Activated CD4-positive, alpha-beta memory T cell treated with anti-CD3 and anti-CD28 coated beads, Interleukin-2, amount 10 ng/mL, durations not matched to agents 7 days and 5 days (primary cell): ENCODE measurements at regions not wholly inside any gene's neighbourhood (a gene's known extent, or its start where the extent isn't known, plus 50 kb on each side); places are given as distances from the start of the nearest gene placed in this dataset.

ENCODE experiments used
- CTCF ChIA-PET: fragments of 350-600 bp; sonication (Branson Sonifier 250); formaldehyde crosslinking; loops from one replicate; lab custom pipeline; 2021; ENCODE audit warnings: antibody characterized with exemption, inconsistent platforms; lab: Charles Lee
- POLR2A ChIA-PET: fragments of 350-600 bp; sonication (Branson Sonifier 250); formaldehyde crosslinking; loops from one replicate; lab custom pipeline; 2021; ENCODE audit warnings: antibody characterized with exemption; lab: Charles Lee
- DNase-seq: peaks from one replicate; pipeline ENCODE4 v3.0.0-alpha.2; 2020
- H3K27ac Mint-ChIP-seq: one replicate; pipeline ENCODE4 v1.8.0; 2021; ENCODE audit warnings: mild to moderate bottlenecking, mixed read lengths
- H3K27me3 Mint-ChIP-seq: one replicate; pipeline ENCODE4 v1.8.0; 2021; ENCODE audit warnings: mixed read lengths
- H3K36me3 Mint-ChIP-seq: one replicate; pipeline ENCODE4 v1.8.0; 2021; ENCODE audit warnings: low read depth, mixed read lengths
- H3K4me1 Mint-ChIP-seq: one replicate; pipeline ENCODE4 v1.8.0; 2021; ENCODE audit warnings: mixed read lengths
- H3K4me3 Mint-ChIP-seq: one replicate; pipeline ENCODE4 v1.8.0; 2021; ENCODE audit warnings: mild to moderate bottlenecking, mixed read lengths
- H3K9me3 Mint-ChIP-seq: one replicate; pipeline ENCODE4 v1.8.0; 2021; ENCODE audit warnings: mixed read lengths

DNA sequence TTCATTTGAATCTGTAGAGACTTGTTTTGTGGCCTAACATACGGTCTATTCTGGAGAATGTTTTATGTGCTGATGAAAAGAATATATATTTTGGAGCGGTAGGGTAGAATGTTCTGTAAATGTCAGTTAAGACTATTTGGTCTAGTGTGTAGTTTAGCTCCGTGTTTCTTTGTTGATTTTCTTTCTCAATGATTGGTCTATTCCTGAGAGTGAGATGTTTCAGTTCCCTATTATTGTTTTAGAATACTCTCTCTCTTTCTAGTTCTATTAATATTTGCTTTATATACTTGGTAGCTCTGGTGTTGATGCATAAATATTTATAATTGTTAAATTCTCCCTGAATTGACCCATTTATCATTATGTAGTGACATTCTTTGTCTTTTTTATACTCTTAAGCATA lies 236.5 kb downstream of the GLUD2 start:
- no peaks in the 10 kb centered on the region for H3K36me3 Mint-ChIP-seq
- H3K4me3 Mint-ChIP-seq: no peak overlapping the region
- no peak overlapping the region for H3K27ac Mint-ChIP-seq
- POLR2A ChIA-PET: no interaction called here
- H3K9me3 Mint-ChIP-seq: no peaks in the 10 kb centered on the region
- no peak for DNase-seq
- CTCF ChIA-PET: no interaction called here
- H3K27me3 Mint-ChIP-seq: no peaks in the 10 kb centered on the region
- H3K4me1 Mint-ChIP-seq: no peaks in the 10 kb centered on the region

DNA sequence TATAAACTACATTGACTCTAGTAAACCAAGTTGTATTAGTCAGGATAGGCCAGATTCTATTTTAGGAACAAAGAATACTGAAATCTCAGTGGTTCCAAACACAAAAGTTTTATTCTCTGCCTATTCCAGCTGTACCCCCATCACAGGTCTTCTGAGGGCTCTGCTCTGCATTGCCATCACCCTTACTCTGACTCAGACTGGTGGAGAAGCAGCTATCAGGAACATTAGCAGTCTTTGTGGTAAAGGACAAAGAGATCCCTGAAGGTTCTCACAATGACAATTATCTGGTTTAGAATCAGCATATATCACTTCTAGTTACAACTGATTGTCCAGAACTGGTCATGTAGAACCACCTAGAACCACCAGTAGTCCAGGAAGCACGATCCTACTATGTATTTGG lies 251.1 kb downstream of the GLUD2 start:
- no peaks in the 10 kb centered on the region for H3K36me3 Mint-ChIP-seq
- CTCF ChIA-PET: no interaction called here
- H3K4me1 Mint-ChIP-seq: no peaks in the 10 kb centered on the region
- POLR2A ChIA-PET: no interaction called here
- no peaks in the 10 kb centered on the region for H3K9me3 Mint-ChIP-seq
- no peak overlapping the region for H3K27ac Mint-ChIP-seq
- DNase-seq: no peak
- no peak overlapping the region for H3K4me3 Mint-ChIP-seq
- H3K27me3 Mint-ChIP-seq: no peaks in the 10 kb centered on the region

DNA sequence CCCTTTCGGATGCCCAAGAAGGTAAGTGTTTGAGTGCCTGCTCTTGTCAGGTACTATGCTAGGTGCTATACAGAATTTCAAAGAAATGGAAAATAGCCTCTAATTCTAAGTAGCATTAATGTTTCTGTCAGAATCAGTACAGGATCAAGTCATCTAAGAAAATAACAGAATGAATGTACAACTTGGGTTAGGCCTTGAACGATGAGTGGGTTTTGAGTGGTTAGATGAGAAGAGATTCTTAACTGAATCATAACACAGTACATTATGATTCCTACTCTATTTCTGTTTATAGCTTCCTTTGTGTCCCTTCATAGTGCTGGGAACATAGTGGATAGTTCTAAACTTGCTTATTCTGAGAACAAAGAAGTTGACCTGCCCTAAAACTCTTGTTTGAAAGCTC lies 253.9 kb downstream of the GLUD2 start:
- DNase-seq: no peak
- Mint-ChIP-seq H3K9me3 (no peaks in the 10 kb centered on the region), H3K36me3 (no peaks in the 10 kb centered on the region), H3K4me3 (no peak overlapping the region), H3K27ac (no peak overlapping the region), H3K4me1 (no peaks in the 10 kb centered on the region), H3K27me3 (peaks cover 3% of the 10 kb centered on the region)
- ChIA-PET POLR2A (no interaction called here), CTCF (no interaction called here)

DNA sequence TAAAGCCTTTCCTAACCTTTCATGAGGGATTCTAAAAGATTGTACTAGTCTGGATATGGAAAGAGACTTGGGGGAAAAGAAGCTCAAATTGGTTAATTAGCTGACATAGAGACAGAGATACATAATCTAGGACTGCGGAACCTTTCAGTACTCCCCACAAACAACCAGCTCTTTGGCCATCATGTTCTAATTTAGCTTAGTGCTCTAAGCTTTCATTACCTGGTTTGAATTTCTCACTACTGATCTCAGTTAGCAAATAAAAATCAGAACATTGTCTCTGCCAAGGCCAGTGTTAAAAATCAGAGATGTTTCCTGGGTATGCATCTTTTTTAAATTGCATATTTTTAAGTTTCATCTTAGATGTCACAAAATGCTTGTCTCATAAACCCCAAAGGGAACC lies 254.4 kb downstream of the GLUD2 start:
- Mint-ChIP-seq H3K9me3 (no peaks in the 10 kb centered on the region), H3K27me3 (peaks cover 3% of the 10 kb centered on the region), H3K4me1 (peaks cover under 1% of the 10 kb centered on the region), H3K27ac (no peak overlapping the region), H3K4me3 (no peak overlapping the region), H3K36me3 (no peaks in the 10 kb centered on the region)
- DNase-seq: no peak
- ChIA-PET POLR2A (no interaction called here), CTCF (no interaction called here)

DNA sequence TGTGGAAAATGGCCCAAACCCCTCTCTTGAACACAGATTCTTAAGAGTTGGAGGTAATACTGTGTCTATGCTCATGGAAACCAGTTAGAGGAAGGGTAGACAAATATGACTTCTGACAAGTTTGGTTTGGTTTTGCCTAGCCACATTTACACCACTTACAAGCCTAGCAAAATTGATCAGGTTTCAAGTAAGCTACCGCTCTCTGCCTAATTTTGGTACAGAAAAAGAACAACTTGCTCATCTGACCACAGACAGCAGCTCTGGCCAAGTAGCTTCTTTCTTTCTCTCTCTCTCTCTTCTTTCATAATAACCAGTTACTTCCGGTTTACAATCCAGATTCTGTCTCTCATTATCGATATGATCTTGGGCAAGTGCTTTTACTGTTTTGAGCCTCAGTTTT lies 260.0 kb downstream of the GLUD2 start:
- POLR2A ChIA-PET: no interaction called here
- CTCF ChIA-PET: interaction anchor here (1.8 kb wide), 1 partner anchor 15 kb away, joined by 8 read pairs; no protein-coding TSS in a partner anchor
- peak; percentile 16 for DNase-seq
- H3K27ac Mint-ChIP-seq: peak overlapping the region; percentile 89
- peaks cover 22% of the 10 kb centered on the region for H3K4me1 Mint-ChIP-seq
- H3K4me3 Mint-ChIP-seq: peak overlapping the region; percentile 40
- H3K9me3 Mint-ChIP-seq: no peaks in the 10 kb centered on the region
- H3K36me3 Mint-ChIP-seq: no peaks in the 10 kb centered on the region
- H3K27me3 Mint-ChIP-seq: peaks cover 3% of the 10 kb centered on the region

DNA sequence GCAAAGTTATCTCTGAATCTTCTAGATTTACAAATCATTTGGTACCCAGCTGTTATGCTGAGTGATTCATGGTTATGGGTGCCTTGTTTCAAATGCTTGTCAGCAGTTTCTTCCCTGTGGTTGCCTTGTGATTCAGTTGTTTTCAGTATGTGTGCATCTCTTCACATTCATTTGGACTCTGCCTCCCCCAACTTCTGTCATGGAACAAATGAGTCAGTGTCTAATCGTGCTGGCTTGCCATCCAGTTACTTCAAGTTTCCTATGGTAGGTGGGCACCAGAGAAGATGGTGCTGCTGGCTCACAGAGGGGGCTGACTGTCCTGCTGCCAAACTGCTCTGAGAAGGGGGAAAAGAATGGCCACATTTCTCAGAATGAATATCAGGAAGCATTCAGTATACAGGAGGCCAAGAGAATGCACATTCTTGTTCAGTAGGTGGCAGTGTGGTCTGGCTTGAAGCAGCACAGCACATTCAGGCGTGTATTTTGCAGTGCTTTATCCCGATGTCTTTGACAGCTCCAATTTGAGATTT lies 260.9 kb downstream of the GLUD2 start:
- peak; percentile 52 for DNase-seq
- Mint-ChIP-seq H3K36me3 (no peaks in the 10 kb centered on the region), H3K27ac (peak overlapping the region; percentile 89), H3K27me3 (peaks cover 3% of the 10 kb centered on the region), H3K4me3 (peak overlapping the region; percentile 19), H3K4me1 (peaks cover 22% of the 10 kb centered on the region), H3K9me3 (no peaks in the 10 kb centered on the region)
- CTCF ChIA-PET: interaction anchor here (0.7 to 1.8 kb wide), 2 partner anchors 14 to 102 kb away, joined by 3 to 8 read pairs; no protein-coding TSS in a partner anchor
- POLR2A ChIA-PET: no interaction called here

DNA sequence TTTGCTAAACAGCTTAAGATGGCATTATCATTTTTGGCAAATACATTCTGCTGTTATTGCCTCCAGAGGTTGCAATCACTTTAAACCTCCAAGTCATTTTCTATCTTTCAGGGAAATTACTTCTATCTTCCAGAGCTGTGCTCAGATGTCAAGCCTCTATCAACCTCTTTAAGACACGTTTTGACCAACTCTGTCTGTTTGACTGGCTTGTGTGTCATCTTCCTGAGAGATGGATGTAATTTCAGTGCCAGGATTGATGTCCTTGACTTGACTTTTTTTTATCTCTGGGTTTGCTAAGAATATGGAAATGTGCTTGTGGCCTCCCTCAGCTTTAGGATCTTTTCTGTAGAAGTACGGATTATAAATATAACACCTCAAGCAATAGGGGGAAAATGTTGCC lies 263.4 kb downstream of the GLUD2 start:
- ChIA-PET POLR2A (no interaction called here), CTCF (no interaction called here)
- Mint-ChIP-seq H3K4me1 (peaks cover 22% of the 10 kb centered on the region), H3K36me3 (no peaks in the 10 kb centered on the region), H3K9me3 (no peaks in the 10 kb centered on the region), H3K27ac (no peak overlapping the region), H3K27me3 (no peaks in the 10 kb centered on the region), H3K4me3 (no peak overlapping the region)
- DNase-seq: no peak

DNA sequence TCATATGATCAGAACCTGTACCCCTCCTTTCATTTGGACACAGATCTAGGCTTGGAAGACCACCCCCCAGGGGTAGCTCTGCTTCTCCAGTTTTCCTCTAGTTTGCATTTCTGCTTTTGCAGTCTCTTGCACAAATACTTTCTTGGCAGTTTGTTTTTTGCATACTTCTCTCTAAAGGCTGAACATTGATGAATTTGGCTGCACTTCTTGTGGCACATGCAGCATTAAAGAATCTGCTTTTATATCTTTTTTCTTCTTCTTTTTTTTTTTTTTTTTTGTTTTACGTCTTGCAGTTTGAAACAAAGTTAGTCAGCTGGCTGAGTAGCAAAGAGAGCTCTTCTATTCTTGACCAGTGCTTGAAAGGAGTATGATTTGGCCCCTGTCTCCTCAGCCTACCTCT lies 273.0 kb downstream of the GLUD2 start:
- Mint-ChIP-seq H3K4me3 (no peak overlapping the region), H3K36me3 (no peaks in the 10 kb centered on the region), H3K9me3 (no peaks in the 10 kb centered on the region), H3K4me1 (no peaks in the 10 kb centered on the region), H3K27ac (no peak overlapping the region), H3K27me3 (no peaks in the 10 kb centered on the region)
- POLR2A ChIA-PET: no interaction called here
- CTCF ChIA-PET: no interaction called here
- no peak for DNase-seq

DNA sequence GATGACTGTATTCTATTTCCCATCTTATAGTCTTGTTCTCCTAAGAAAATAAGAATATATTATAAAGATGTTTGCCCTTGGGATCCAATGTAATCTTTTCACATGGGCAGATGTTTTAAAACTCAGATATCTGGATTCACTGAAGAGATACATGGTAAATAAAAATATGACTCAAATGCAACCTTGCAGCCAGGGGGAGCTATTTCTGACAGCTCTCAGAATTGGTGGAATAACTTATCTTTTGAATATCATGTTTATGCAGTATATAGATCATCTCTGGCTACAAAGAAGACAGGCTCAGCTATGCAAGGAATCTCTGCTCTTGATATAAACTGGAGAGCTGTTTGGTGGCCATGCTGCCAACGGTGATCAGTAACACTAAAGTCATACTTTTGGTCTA lies 274.7 kb downstream of the GLUD2 start:
- no peak for DNase-seq
- Mint-ChIP-seq H3K9me3 (no peaks in the 10 kb centered on the region), H3K4me1 (no peaks in the 10 kb centered on the region), H3K27ac (no peak overlapping the region), H3K27me3 (no peaks in the 10 kb centered on the region), H3K36me3 (no peaks in the 10 kb centered on the region), H3K4me3 (no peak overlapping the region)
- CTCF ChIA-PET: interaction anchor here (0.7 to 1.9 kb wide), 3 partner anchors 9 to 19 kb away, joined by 3 to 8 read pairs (median 6); no protein-coding TSS in a partner anchor
- POLR2A ChIA-PET: interaction anchor here (0.7 kb wide), 1 partner anchor 308 kb away, joined by 3 read pairs; no protein-coding TSS in a partner anchor

DNA sequence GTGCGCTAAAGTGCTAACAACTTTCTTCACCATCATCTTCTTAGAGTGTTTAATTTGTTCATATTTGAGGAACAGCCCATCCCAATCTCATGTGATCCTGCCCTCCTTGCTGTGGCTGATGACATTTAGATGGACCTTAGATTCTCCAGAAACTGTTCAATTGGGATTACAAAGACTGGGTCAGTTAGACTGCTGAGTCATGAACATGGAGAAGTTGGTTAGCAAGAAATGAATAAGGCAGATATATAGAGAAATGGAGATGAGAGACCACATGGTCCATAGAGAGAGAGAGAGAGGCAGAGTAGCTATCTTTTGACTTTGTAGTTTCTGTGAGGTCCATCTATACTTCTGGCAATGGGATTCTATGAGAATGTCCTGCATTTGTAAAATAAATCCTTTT lies 275.9 kb downstream of the GLUD2 start:
- H3K9me3 Mint-ChIP-seq: no peaks in the 10 kb centered on the region
- POLR2A ChIA-PET: no interaction called here
- H3K27ac Mint-ChIP-seq: no peak overlapping the region
- H3K36me3 Mint-ChIP-seq: no peaks in the 10 kb centered on the region
- H3K4me3 Mint-ChIP-seq: no peak overlapping the region
- H3K27me3 Mint-ChIP-seq: no peaks in the 10 kb centered on the region
- DNase-seq: no peak
- no peaks in the 10 kb centered on the region for H3K4me1 Mint-ChIP-seq
- CTCF ChIA-PET: interaction anchor here (1.8 to 1.9 kb wide), 2 partner anchors 10 to 15 kb away, joined by 6 to 8 read pairs; no protein-coding TSS in a partner anchor

DNA sequence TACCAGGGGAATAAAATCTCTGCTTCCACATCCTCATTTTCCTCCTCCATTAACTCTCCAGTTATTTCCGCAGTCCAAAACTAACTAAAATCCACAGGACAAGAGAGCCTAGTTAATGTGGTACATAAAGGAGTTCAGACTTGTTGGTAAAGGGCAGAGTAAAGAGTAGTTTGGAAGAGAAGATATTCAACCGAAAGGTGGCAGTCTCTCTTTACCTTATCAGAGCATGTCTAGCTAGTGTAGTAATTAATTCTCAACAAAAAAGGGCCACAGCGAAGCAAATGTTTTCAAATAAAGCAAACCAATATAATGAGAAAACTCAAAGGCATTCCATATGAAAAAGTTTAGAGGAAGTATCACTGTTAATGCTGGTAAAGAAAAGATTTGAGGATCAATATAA lies 286.5 kb downstream of the GLUD2 start:
- no peaks in the 10 kb centered on the region for H3K9me3 Mint-ChIP-seq
- no peaks in the 10 kb centered on the region for H3K27me3 Mint-ChIP-seq
- no peaks in the 10 kb centered on the region for H3K36me3 Mint-ChIP-seq
- H3K4me3 Mint-ChIP-seq: no peak overlapping the region
- DNase-seq: no peak
- no peak overlapping the region for H3K27ac Mint-ChIP-seq
- no peaks in the 10 kb centered on the region for H3K4me1 Mint-ChIP-seq
- POLR2A ChIA-PET: no interaction called here
- CTCF ChIA-PET: no interaction called here

DNA sequence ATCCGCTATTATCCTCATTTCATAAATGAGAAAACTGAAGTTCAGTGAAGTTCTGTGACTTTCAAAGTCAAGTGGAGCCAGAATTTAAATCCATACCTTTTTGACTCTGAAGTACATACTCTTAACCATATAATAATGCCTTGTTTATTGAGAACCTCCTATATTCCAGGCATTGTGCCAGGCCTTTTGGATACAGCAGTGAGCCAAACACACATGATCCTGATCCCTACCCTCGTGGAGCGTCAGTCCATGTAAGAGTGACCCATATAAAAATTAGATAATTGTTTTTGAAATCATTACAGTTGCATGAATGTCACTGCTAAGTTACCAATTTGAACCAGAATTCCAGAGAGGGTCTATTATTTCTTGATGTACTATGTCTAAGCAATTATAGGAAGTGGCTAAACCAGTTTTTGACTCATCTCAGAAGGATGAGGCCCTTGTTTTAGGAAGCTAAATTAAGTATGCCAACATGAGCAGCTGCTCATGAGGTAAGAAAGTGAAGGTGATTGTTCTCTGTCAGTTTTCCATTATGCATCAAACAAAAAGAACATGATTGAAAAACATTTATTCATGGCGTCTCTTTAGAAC lies 289.5 kb downstream of the GLUD2 start:
- H3K4me1 Mint-ChIP-seq: no peaks in the 10 kb centered on the region
- H3K4me3 Mint-ChIP-seq: no peak overlapping the region
- no peaks in the 10 kb centered on the region for H3K27me3 Mint-ChIP-seq
- CTCF ChIA-PET: no interaction called here
- no peaks in the 10 kb centered on the region for H3K9me3 Mint-ChIP-seq
- H3K27ac Mint-ChIP-seq: no peak overlapping the region
- no peaks in the 10 kb centered on the region for H3K36me3 Mint-ChIP-seq
- DNase-seq: no peak
- POLR2A ChIA-PET: no interaction called here

DNA sequence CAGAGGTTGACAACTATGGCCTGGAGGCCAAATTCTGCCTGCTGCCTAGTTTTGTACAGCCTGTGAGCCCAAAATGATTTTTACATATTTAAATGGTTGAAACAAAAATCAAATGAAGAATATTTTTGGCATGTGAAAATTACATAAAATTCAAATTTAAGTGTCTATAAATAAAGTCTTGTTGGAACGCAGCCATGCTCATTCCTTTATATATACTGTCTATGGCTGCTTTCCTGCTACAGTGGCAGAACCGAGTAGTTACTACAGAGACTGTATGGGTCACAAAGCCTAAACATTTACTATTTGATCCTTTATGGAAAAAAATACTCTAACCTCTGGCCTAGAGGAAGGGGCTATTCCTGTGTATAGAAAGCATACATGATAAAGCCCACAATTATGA lies 290.4 kb downstream of the GLUD2 start:
- no peak overlapping the region for H3K4me3 Mint-ChIP-seq
- ChIA-PET CTCF (no interaction called here), POLR2A (no interaction called here)

DNA sequence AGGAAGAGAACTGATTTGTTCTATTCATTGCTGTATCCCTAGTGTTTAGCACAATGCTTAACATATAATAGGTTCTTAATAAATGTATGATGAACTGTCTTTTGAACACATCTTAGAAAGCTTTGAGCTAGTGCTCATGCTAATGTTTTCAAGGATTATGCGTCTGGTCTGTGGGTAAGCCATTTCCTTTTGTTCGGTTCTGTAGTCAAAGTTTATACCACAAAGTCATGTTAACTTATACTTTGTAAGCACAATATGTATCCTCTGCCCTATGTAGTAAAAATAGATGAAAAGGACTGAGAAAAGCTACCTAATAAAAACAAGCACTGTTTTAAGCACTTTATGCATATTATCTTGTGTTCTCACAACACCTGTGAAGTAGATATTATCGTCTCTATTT lies 301.9 kb downstream of the GLUD2 start:
- POLR2A ChIA-PET: no interaction called here
- H3K4me3 Mint-ChIP-seq: no peak overlapping the region
- DNase-seq: no peak
- no peaks in the 10 kb centered on the region for H3K9me3 Mint-ChIP-seq
- CTCF ChIA-PET: no interaction called here
- H3K4me1 Mint-ChIP-seq: no peaks in the 10 kb centered on the region
- no peaks in the 10 kb centered on the region for H3K27me3 Mint-ChIP-seq
- H3K36me3 Mint-ChIP-seq: no peaks in the 10 kb centered on the region
- no peak overlapping the region for H3K27ac Mint-ChIP-seq

More for the DNA sequence above, 290.4 kb downstream of the GLUD2 start:
- Mint-ChIP-seq H3K27ac (no peak overlapping the region), H3K36me3 (no peaks in the 10 kb centered on the region), H3K9me3 (no peaks in the 10 kb centered on the region), H3K27me3 (no peaks in the 10 kb centered on the region), H3K4me1 (no peaks in the 10 kb centered on the region)
- DNase-seq: no peak
